ENCODE measurements at regions not wholly inside any gene's neighbourhood (a gene's known extent, or its start where the extent isn't known, plus 50 kb on each side); places are given as distances from the start of the nearest gene placed in this dataset.

DNA sequence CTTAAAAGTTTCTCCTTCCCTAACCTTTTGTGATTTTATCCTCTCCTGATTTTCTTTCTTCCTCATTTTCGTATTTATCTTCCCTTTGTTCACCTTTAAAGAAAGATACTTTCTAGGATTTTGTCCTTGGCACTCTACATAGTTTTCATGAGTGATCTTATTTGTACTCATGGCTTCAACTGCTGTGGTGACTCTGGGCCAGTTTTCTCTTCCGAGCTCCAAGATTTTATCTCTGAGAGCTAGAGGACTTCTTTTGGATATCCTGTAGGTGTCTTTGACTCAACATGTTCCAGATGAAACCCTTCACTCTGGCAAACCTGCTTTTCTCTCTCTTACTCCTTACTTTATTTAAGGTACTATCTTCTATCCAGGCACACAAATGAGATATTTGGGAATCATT, 53.7 kb upstream of the MACF1 start:
- TF ChIP-seq EZH2 (IDR thresholded peaks at IDR 0.05; ENCODE audit: borderline replicate concordance, insufficient read depth, low read depth, low read length, poor library complexity, severe bottlenecking): no peak
- TF ChIP-seq, protein P1, sequence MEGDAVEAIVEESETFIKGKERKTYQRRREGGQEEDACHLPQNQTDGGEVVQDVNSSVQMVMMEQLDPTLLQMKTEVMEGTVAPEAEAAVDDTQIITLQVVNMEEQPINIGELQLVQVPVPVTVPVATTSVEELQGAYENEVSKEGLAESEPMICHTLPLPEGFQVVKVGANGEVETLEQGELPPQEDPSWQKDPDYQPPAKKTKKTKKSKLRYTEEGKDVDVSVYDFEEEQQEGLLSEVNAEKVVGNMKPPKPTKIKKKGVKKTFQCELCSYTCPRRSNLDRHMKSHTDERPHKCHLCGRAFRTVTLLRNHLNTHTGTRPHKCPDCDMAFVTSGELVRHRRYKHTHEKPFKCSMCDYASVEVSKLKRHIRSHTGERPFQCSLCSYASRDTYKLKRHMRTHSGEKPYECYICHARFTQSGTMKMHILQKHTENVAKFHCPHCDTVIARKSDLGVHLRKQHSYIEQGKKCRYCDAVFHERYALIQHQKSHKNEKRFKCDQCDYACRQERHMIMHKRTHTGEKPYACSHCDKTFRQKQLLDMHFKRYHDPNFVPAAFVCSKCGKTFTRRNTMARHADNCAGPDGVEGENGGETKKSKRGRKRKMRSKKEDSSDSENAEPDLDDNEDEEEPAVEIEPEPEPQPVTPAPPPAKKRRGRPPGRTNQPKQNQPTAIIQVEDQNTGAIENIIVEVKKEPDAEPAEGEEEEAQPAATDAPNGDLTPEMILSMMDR (IDR thresholded peaks at IDR 0.05): no peak

Data from B cell (primary cell).